Heart right ventricle (tissue), 16 donors: ENCODE measurements at regions not wholly inside any gene's neighbourhood (a gene's known extent, or its start where the extent isn't known, plus 50 kb on each side); places are given as distances from the start of the nearest gene placed in this dataset.

Experiments used
- ATAC-seq, 8 donors: fragments of 200-7000 bp; cut with Tn5 transposase; one replicate each; pipeline ENCODE4 v1.9.1; 2020; ENCODE audit warnings: mild to moderate bottlenecking in 8 of 8, moderate library complexity in 8 of 8, moderate number of reproducible peaks in 1 of 8
- DNase-seq, 2 donors: peaks; one replicate each; pipeline ENCODE4 v3.0.0-alpha.2; 2020
- H3K27ac ChIP-seq, 10 donors: fragments of 200-600 bp; sonication (generic) in 2 of 10; one replicate each; pipeline versions ENCODE4 v1.5.0 to v1.8.0; 2020 to 2022; ENCODE audit warnings: mild to moderate bottlenecking in 3 of 10
- H3K27me3 ChIP-seq, 7 donors: fragments of 200-600 bp; one replicate each; pipeline ENCODE4 v1.8.0; 2021 to 2022; ENCODE audit warnings: mild to moderate bottlenecking in 2 of 7
- H3K36me3 ChIP-seq, 9 donors: fragments of 200-600 bp; sonication (generic) in 1 of 9; one replicate each; pipeline versions ENCODE4 v1.5.0 to v1.8.0; 2020 to 2022; ENCODE audit warnings: mild to moderate bottlenecking in 2 of 9
- H3K4me1 ChIP-seq, 9 donors: fragments of 200-600 bp; sonication (generic) in 1 of 9; one replicate each; pipeline versions ENCODE4 v1.5.0 to v1.8.0; 2020 to 2022; ENCODE audit warnings: mild to moderate bottlenecking in 4 of 9
- H3K4me3 ChIP-seq, 10 donors: fragments of 200-600 bp; sonication (generic) in 2 of 10; one replicate each; pipeline versions ENCODE4 v1.5.0 to v1.8.0; 2020 to 2022; ENCODE audit warnings: mild to moderate bottlenecking in 7 of 10, moderate library complexity in 2 of 10
- H3K9me3 ChIP-seq, 11 donors: fragments of 200-600 bp in 10 of 11; sonication (generic) in 2 of 11; one replicate each; pipeline versions ENCODE4 v1.5.0 to v1.8.0; 2013 to 2022; ENCODE audit warnings: mild to moderate bottlenecking in 2 of 11, control low read depth in 1 of 11, moderate library complexity in 1 of 11
- WGBS, 2 donors: extraction: QIAGEN DNeasy Blood & Tissue Kit; methylation state at CpG; one replicate each; pipeline ENCODE4 v1.1.7; 2013; ENCODE audit warnings: inconsistent platforms in 1 of 2; 5-methylcytosine and 5-hydroxymethylcytosine counted together
- intact Hi-C, 10 donors: fragments of 100-400 bp; cut with DNase I; formaldehyde crosslinking; loops; one replicate each; pipeline versions ENCODE4 v1.11.1 to v1.14.2; 2022
- TF ChIP-seq, protein P1 (sequence below), 9 donors: fragments of 200-600 bp; sonication (generic) in 2 of 9; IDR thresholded peaks; one replicate each; pipeline versions ENCODE4 v1.5.0 to v1.8.0; 2021 to 2022; ENCODE audit warnings: antibody characterized with exemption in 9 of 9, mild to moderate bottlenecking in 5 of 9, moderate library complexity in 1 of 9
- donor health status: Arrhythmogenic right ventricular cardiomyopathy.
- donor health status: ischemic (EF 13 %, LVEDD 7.1; RV severe dilation, severe dysfunction).
- donor health status: healthy with polysubstance abuse.
- donor health status: DM: no; HTN: yes; CAD: no.
- donor health status: DM: no; HTN: no; CAD: no.
- donor health status: ischemic (EF 25% LVEDD 6.9; RV normal size, moderate dysfunction).
- donor health status: ischemic (EF 25% LVEDD 5.7; RV mildly dilated, moderate dysfunction).
- donor health status: healthy.
- donor health status: DM: yes; HTN: yes; CAD: no.
- donor health status: Ischemic cardiomyopathy.
- donor health status: ischemic (EF 35%, LVEDD 5.7; RV mildly dilated, moderate dysfunction).
- donor health status: nonischemic (EF 11% LVEDD 7.7; RV severe dilation, severe dysfunction).
- donor health status: DM: yes; HTN: yes; CAD: no.
- donor health status: PGD.
- donor health status: ischemic (EF 29% LVEDD 5.4; RV normal size, mild dysfunction).
- donor health status: nonischemic (EF 23%, LVEDD 6.1; RV moderate dilation, normal function).

DNA sequence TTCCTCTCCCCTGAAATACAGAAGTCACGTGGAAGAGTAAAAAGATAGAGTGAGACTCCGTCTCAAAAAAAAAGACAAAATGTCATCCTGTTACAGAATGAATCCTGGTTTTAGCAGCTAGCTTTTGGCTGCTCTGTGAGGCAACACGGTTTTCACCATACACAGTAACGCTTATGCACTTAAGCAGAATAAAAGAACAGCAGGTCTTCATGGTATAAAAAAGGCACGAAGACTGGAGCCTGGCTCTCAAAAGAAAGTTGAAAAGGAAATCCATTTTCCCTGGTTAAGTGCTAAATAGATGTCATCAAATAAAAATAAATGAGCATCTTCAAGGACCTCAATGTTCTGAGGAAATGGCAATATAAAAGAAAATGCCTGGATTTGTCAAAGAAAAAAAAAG, 444.1 kb downstream of the IPO8 start:
- ATAC-seq (no peak), DNase-seq (no peak)
- TF ChIP-seq, protein P1, sequence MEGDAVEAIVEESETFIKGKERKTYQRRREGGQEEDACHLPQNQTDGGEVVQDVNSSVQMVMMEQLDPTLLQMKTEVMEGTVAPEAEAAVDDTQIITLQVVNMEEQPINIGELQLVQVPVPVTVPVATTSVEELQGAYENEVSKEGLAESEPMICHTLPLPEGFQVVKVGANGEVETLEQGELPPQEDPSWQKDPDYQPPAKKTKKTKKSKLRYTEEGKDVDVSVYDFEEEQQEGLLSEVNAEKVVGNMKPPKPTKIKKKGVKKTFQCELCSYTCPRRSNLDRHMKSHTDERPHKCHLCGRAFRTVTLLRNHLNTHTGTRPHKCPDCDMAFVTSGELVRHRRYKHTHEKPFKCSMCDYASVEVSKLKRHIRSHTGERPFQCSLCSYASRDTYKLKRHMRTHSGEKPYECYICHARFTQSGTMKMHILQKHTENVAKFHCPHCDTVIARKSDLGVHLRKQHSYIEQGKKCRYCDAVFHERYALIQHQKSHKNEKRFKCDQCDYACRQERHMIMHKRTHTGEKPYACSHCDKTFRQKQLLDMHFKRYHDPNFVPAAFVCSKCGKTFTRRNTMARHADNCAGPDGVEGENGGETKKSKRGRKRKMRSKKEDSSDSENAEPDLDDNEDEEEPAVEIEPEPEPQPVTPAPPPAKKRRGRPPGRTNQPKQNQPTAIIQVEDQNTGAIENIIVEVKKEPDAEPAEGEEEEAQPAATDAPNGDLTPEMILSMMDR (IDR thresholded peaks at IDR 0.05), result no peak
- H3K4me1 ChIP-seq, result no peaks in the 10 kb centered on the region
- H3K36me3 ChIP-seq, result no peaks in the 10 kb centered on the region
- intact Hi-C loops, result no loop called here
- 55 to 65% methylated on average over 5 of the region's 5 CpGs for WGBS, 2 donors
- no peak overlapping the region for H3K27ac ChIP-seq
- no peak overlapping the region for H3K4me3 ChIP-seq
- H3K9me3 ChIP-seq, result no peaks in the 10 kb centered on the region
- H3K27me3 ChIP-seq, result no peaks in the 10 kb centered on the region

DNA sequence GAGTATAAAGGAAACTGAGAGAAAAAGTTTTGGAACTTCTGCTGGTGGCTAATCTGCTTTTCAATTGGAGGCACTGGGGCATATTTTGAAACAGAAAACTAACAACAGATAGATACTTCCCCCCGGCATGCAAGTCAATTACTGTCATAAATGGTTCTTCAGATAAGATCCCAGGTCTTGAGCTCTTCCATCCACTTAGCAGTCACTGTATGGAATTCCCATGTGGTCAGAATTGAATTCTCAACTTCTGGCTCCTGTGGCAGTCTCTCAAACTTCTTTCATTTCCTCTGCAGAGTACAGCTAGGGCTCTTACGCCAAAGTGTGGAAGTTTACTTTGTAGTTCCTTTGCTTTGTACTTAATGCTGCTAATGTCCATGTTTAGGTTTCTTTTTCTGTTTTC, 452.2 kb downstream of the IPO8 start:
- H3K36me3 ChIP-seq, result no peaks in the 10 kb centered on the region
- ATAC-seq (no peak), DNase-seq (no peak)
- intact Hi-C loops, result no loop called here
- TF ChIP-seq, protein P1 (IDR thresholded peaks at IDR 0.05), result no peak
- peaks cover 0 to 5% (median 0%) of the 10 kb centered on the region in 7 donors for H3K27me3 ChIP-seq
- no peak overlapping the region for H3K4me3 ChIP-seq
- H3K4me1 ChIP-seq, result no peaks in the 10 kb centered on the region
- no peaks in the 10 kb centered on the region for H3K9me3 ChIP-seq
- 54 to 62% methylated on average over 2 of the region's 2 CpGs for WGBS, 2 donors
- H3K27ac ChIP-seq, result no peak overlapping the region

DNA sequence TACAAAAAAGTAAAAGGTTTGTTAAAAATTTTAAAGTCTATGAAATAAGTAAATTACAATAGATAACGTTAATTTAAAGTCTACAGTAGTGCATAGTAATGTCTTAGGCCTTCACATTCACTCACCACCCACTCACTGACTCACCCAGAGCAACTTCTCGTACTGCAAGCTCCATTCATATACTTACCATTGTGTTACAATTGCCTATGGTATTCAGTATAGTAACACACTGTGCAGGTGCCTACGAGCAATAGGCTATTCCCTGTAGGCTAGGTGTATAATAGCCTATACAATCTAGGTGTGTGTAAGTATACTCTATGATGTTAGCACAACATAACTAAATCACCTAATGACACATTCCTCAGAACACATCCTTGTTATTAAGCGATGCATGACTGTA, 435.3 kb upstream of the TMTC1 start:
- no peaks in the 10 kb centered on the region for H3K4me1 ChIP-seq
- no peaks in the 10 kb centered on the region for H3K9me3 ChIP-seq
- H3K4me3 ChIP-seq, result no peak overlapping the region
- WGBS, 2 donors, result 77 to 79% methylated on average over 4 of the region's 4 CpGs
- ATAC-seq (no peak), DNase-seq (no peak)
- no peak overlapping the region for H3K27ac ChIP-seq
- no peaks in the 10 kb centered on the region for H3K27me3 ChIP-seq
- intact Hi-C loops, result no loop called here
- no peaks in the 10 kb centered on the region for H3K36me3 ChIP-seq
- TF ChIP-seq, protein P1 (IDR thresholded peaks at IDR 0.05), result no peak

DNA sequence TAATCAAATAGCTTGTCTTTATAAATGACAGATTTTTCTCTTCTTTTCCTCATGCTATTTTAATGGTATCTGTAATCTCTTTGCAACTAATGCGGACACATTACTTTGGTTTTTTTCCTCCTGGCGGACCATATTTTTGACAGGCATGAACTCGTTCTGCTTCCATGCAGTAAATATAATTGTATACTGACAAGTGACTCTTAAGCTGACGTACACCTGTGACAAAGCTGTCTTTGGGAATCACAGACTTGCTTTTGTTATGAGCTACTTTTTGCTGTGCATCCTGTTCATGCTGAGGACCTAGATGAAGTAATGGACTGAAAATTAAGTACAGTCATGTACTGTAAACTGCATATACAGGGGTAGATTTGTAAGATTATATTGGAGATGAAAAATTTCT, 434.3 kb upstream of the TMTC1 start:
- H3K36me3 ChIP-seq, result no peaks in the 10 kb centered on the region
- no peaks in the 10 kb centered on the region for H3K4me1 ChIP-seq
- WGBS, 2 donors, result 85 to 88% methylated on average over 4 of the region's 4 CpGs
- ATAC-seq (no peak), DNase-seq (no peak)
- no peaks in the 10 kb centered on the region for H3K9me3 ChIP-seq
- no peak overlapping the region for H3K4me3 ChIP-seq
- TF ChIP-seq, protein P1 (IDR thresholded peaks at IDR 0.05), result no peak
- intact Hi-C loops, result no loop called here
- H3K27me3 ChIP-seq, result no peaks in the 10 kb centered on the region
- H3K27ac ChIP-seq, result no peak overlapping the region

DNA sequence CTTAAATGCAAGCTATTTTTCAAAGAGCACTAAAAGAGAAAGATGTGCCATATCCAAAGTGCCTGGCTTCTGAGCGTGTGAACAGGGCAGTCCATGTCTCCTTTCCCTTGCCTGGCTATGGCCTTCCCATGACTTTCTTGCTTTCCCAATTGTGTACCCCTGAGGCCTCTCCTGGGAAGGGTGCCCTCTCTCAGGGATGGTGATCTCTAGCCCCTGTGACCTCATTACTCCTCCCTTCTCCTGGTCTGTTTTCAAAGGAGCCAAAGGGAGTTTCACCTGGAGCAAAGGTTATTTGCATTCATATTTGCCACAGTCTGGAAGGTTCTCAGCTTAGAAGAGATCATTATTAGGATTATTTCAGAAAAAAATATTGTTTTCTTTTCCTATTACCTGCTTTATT, 429.4 kb upstream of the TMTC1 start:
- Histone ChIP-seq H3K4me3 (no peak overlapping the region), H3K27ac (no peak overlapping the region), H3K4me1 (no peaks in the 10 kb centered on the region), H3K27me3 (no peaks in the 10 kb centered on the region), H3K36me3 (no peaks in the 10 kb centered on the region), H3K9me3 (no peaks in the 10 kb centered on the region)
- intact Hi-C loops, result no loop called here
- DNase-seq (no peak), ATAC-seq (no peak)
- TF ChIP-seq, protein P1 (IDR thresholded peaks at IDR 0.05), result no peak
- WGBS, 2 donors, result 44 to 86% methylated on average over 1 of the region's 1 CpG
